Neural crest cell (in vitro differentiated cells): ENCODE measurements at regions not wholly inside any gene's neighbourhood (a gene's known extent, or its start where the extent isn't known, plus 50 kb on each side); places are given as distances from the start of the nearest gene placed in this dataset.

Experiments
- DNase-seq: peaks from one replicate; pipeline ENCODE4 v3.0.0; 2021; ENCODE audit warnings: low read depth, mixed read lengths, low spot score
- H3K27ac Mint-ChIP-seq: one replicate; pipeline ENCODE4 v1.8.0; 2021; ENCODE audit warnings: mild to moderate bottlenecking, mixed read lengths; ENCODE audit not compliant: unreplicated experiment
- H3K27me3 Mint-ChIP-seq: 2 replicates; pipeline ENCODE4 v1.8.0; 2021; ENCODE audit warnings: low read depth, mild to moderate bottlenecking, mixed read lengths
- H3K36me3 Mint-ChIP-seq: 2 replicates; pipeline ENCODE4 v1.8.0; 2021; ENCODE audit warnings: low read depth, mild to moderate bottlenecking, mixed read lengths
- H3K4me1 Mint-ChIP-seq: 2 replicates; pipeline ENCODE4 v1.8.0; 2021; ENCODE audit warnings: mixed read lengths
- H3K4me3 Mint-ChIP-seq: one replicate; pipeline ENCODE4 v1.8.0; 2021; ENCODE audit warnings: mild to moderate bottlenecking, mixed read lengths
- H3K9me3 Mint-ChIP-seq: 2 replicates; pipeline ENCODE4 v1.8.0; 2021; ENCODE audit warnings: mixed read lengths
- CTCF ChIP-seq: fragments of 200-600 bp; sonication (generic); conservative IDR thresholded peaks from 2 replicates; pipeline ENCODE4 v1.5.0; 2021; ENCODE audit warnings: antibody characterized with exemption, mild to moderate bottlenecking

GRCh38 chr2:215601526-215601925 lies 165.7 kb upstream of the FN1 start:
- Mint-ChIP-seq H3K9me3 (no peaks in the 10 kb centered on the region), H3K36me3 (no peaks in the 10 kb centered on the region), H3K27me3 (no peaks in the 10 kb centered on the region), H3K4me3 (no peak overlapping the region), H3K27ac (no peak overlapping the region), H3K4me1 (no peaks in the 10 kb centered on the region)
- TF ChIP-seq CTCF = no peak
- DNase-seq = no peak

GRCh38 chr2:215598376-215598975 lies 162.6 kb upstream of the FN1 start:
- Mint-ChIP-seq H3K4me1 (no peaks in the 10 kb centered on the region), H3K4me3 (no peak overlapping the region), H3K27ac (no peak overlapping the region), H3K36me3 (no peaks in the 10 kb centered on the region), H3K27me3 (no peaks in the 10 kb centered on the region), H3K9me3 (peaks cover 4% of the 10 kb centered on the region)
- DNase-seq = no peak
- TF ChIP-seq CTCF = no peak

GRCh38 chr2:215597577-215597976 lies 161.7 kb upstream of the FN1 start:
- TF ChIP-seq CTCF = no peak
- H3K9me3 Mint-ChIP-seq = peaks cover 4% of the 10 kb centered on the region
- H3K36me3 Mint-ChIP-seq = no peaks in the 10 kb centered on the region
- no peak overlapping the region for H3K4me3 Mint-ChIP-seq
- H3K4me1 Mint-ChIP-seq = no peaks in the 10 kb centered on the region
- DNase-seq = no peak
- H3K27ac Mint-ChIP-seq = no peak overlapping the region
- H3K27me3 Mint-ChIP-seq = no peaks in the 10 kb centered on the region

- H3K4me3 Mint-ChIP-seq = no peak overlapping the region
- no peak overlapping the region for H3K27ac Mint-ChIP-seq
- no peak for TF ChIP-seq CTCF
- no peaks in the 10 kb centered on the region for H3K27me3 Mint-ChIP-seq
- no peak for DNase-seq
- no peaks in the 10 kb centered on the region for H3K4me1 Mint-ChIP-seq
- peaks cover 4% of the 10 kb centered on the region for H3K9me3 Mint-ChIP-seq
- no peaks in the 10 kb centered on the region for H3K36me3 Mint-ChIP-seq
These were observed 158.9 kb upstream of the FN1 start for GRCh38 chr2:215594766-215595165.

DNA sequence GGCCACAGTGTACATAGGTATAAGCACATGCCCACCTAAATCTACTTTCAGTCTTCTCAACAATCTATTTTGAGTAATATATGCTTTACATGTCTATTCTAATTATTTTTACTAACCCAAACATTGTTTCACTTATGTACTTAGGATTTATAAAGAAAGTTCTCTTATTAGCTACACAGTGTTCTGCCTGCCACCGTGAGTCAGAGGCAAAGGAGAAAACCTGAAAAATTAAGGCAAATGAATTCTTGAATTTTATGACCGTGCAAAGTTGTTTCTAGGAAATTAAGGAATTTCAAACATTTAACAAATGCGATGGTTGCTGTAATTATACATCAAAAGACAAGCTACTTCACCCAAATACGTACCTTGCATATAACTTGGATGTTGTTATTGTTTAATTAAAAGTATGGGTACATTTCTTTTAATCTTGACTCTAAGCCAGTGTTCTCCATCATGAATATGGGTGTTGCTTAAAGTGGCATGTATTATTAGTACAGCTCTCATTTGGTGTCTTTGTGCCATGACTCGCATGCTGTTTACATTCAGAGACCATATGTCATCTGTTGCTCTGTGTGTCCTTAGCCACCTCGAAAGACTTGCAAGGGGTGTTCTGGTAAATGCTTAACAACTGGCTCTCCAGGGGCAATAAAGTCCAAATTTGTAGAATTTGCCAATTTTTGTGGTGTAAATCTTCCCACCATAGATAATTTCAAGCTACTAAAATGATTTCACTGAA lies 154.3 kb upstream of the FN1 start:
- Mint-ChIP-seq H3K4me3 (no peak overlapping the region), H3K9me3 (no peaks in the 10 kb centered on the region), H3K27me3 (no peaks in the 10 kb centered on the region), H3K27ac (no peak overlapping the region), H3K36me3 (no peaks in the 10 kb centered on the region), H3K4me1 (no peaks in the 10 kb centered on the region)
- TF ChIP-seq CTCF = no peak
- DNase-seq = no peak
